H1 (cell line): ENCODE measurements at regions not wholly inside any gene's neighbourhood (a gene's known extent, or its start where the extent isn't known, plus 50 kb on each side); places are given as distances from the start of the nearest gene placed in this dataset.
A peak's percentile ranks its signal among the peaks of the same experiment; 100 is the strongest.

Experiments
- CTCF ChIA-PET: fragments of 300-600 bp; sonication (Branson Sonifier 250); formaldehyde crosslinking; loops from one replicate; lab custom pipeline; 2021; ENCODE audit not compliant: partially characterized antibody; lab: Charles Lee
- POLR2A ChIA-PET: fragments of 300-600 bp; sonication (Branson Sonifier 250); formaldehyde crosslinking; loops from one replicate; lab custom pipeline; 2021; ENCODE audit warnings: inconsistent platforms; ENCODE audit not compliant: partially characterized antibody; lab: Charles Lee
- DNase-seq, 2 experiments: peaks; one replicate each; pipeline versions ENCODE4 v3.0.0 to v3.0.0-alpha.2; 2010 to 2022; ENCODE audit warnings: low spot score in 2 of 2, low read depth in 1 of 2, mixed read lengths in 1 of 2
- FAIRE-seq: peaks from 2 replicates; lab custom pipeline; 2011; peaks lifted over from hg19 to GRCh38; lab: Jason Lieb, UNC
- H2AFZ ChIP-seq: 2 replicates; pipeline ENCODE4 v1.8.1; 2012; ENCODE audit warnings: low read length, inconsistent platforms
- H2AK5ac ChIP-seq: 2 replicates; pipeline ENCODE4 v1.6.1; 2013; ENCODE audit warnings: low read depth, low read length
- H2BK120ac ChIP-seq: replicated peaks from 2 replicates; pipeline ENCODE3; 2013; ENCODE audit warnings: low read depth, low read length, inconsistent platforms
- H2BK12ac ChIP-seq: 2 replicates; pipeline ENCODE4 v1.6.1; 2013; ENCODE audit warnings: low read depth, low read length
- H2BK15ac ChIP-seq: 2 replicates; pipeline ENCODE4 v1.6.1; 2013; ENCODE audit warnings: low read length
- H2BK20ac ChIP-seq: 2 replicates; pipeline ENCODE4 v1.6.1; 2013; ENCODE audit warnings: low read length
- H2BK5ac ChIP-seq: 2 replicates; pipeline ENCODE4 v1.6.1; 2013; ENCODE audit warnings: low read depth, low read length
- H3K14ac ChIP-seq: 2 replicates; pipeline ENCODE4 v1.6.1; 2013; ENCODE audit warnings: inconsistent platforms; ENCODE audit not compliant: insufficient read length
- H3K18ac ChIP-seq: 2 replicates; pipeline ENCODE4 v1.6.1; 2013; ENCODE audit warnings: low read length; ENCODE audit errors: extremely low read depth
- H3K23ac ChIP-seq: 2 replicates; pipeline ENCODE4 v1.6.1; 2013; ENCODE audit warnings: inconsistent platforms; ENCODE audit not compliant: insufficient read length
- H3K23me2 ChIP-seq: 2 replicates; pipeline ENCODE4 v1.6.1; 2013; ENCODE audit warnings: low read depth, low read length
- H3K27ac ChIP-seq: 2 replicates; pipeline ENCODE4 v1.6.1; 2011; ENCODE audit warnings: low read depth, low read length, inconsistent platforms
- H3K27me3 ChIP-seq, 4 experiments: replicated peaks in 1 of 4; 1 replicate in 1 of 4; 2 replicates in 3 of 4; pipeline versions ENCODE4 v1.6.1 to v1.8.1; 2011 to 2013; ENCODE audit warnings: low read length in 3 of 4, mild to moderate bottlenecking in 3 of 4, inconsistent platforms in 2 of 4, mixed read lengths in 2 of 4, moderate library complexity in 1 of 4; ENCODE audit not compliant: control insufficient read depth in 3 of 4, insufficient read depth in 3 of 4; ENCODE audit errors: extremely low read depth in 1 of 4
- H3K36me3 ChIP-seq, 4 experiments: 2 replicates each; pipeline versions ENCODE4 v1.6.1 to v1.8.1; 2011 to 2013; ENCODE audit warnings: mild to moderate bottlenecking in 4 of 4, low read length in 3 of 4, moderate library complexity in 2 of 4, control low read depth in 1 of 4, inconsistent platforms in 1 of 4; ENCODE audit not compliant: insufficient read depth in 4 of 4, control insufficient read depth in 2 of 4
- H3K4ac ChIP-seq: replicated peaks from 2 replicates; pipeline ENCODE3; 2013; ENCODE audit warnings: low read length, low read depth, mixed read lengths, inconsistent platforms; ENCODE audit not compliant: insufficient read length
- H3K4me1 ChIP-seq, 4 experiments: replicated peaks in 1 of 4; 1 replicate in 1 of 4; 2 replicates in 3 of 4; pipeline versions ENCODE4 v1.6.1 to v1.8.1; 2011 to 2013; ENCODE audit warnings: low read length in 3 of 4, inconsistent platforms in 2 of 4, mixed read lengths in 1 of 4; ENCODE audit not compliant: insufficient read depth in 4 of 4, control insufficient read depth in 3 of 4
- H3K4me2 ChIP-seq, 2 experiments: 2 replicates each; pipeline versions ENCODE4 v1.6.1 to v1.8.1; 2011 to 2013; ENCODE audit warnings: low read depth in 2 of 2, low read length in 2 of 2, control low read depth in 1 of 2, inconsistent platforms in 1 of 2, mild to moderate bottlenecking in 1 of 2; ENCODE audit not compliant: insufficient read depth in 1 of 2
- H3K4me3 ChIP-seq, 4 experiments: fragments of 200-600, 300-600 bp in 1 of 4; sonication (generic), shearing (Covaris generic), sonication (Bioruptor Twin) in 1 of 4; 2 replicates each; pipeline versions ENCODE4 v1.5.1 to v1.8.1; 2011 to 2016; ENCODE audit warnings: low read length in 4 of 4, low read depth in 3 of 4, control low read depth in 2 of 4, inconsistent platforms in 2 of 4, mild to moderate bottlenecking in 2 of 4, mixed read lengths in 1 of 4, moderate library complexity in 1 of 4; ENCODE audit not compliant: insufficient read depth in 2 of 4; ENCODE audit errors: extremely low read depth in 1 of 4
- H3K56ac ChIP-seq: replicated peaks from 2 replicates; pipeline ENCODE3; 2013; ENCODE audit warnings: low read depth, mild to moderate bottlenecking, mixed read lengths, low read length, inconsistent platforms; ENCODE audit not compliant: insufficient read length
- H3K79me1 ChIP-seq: 2 replicates; pipeline ENCODE4 v1.6.1; 2013; ENCODE audit warnings: low read depth, low read length, control low read depth
- H3K79me2 ChIP-seq, 2 experiments: 2 replicates each; pipeline versions ENCODE4 v1.6.1 to v1.8.1; 2012 to 2013; ENCODE audit warnings: low read length in 2 of 2, mild to moderate bottlenecking in 2 of 2, inconsistent platforms in 1 of 2; ENCODE audit not compliant: insufficient read depth in 2 of 2, control insufficient read depth in 1 of 2
- H3K9ac ChIP-seq, 4 experiments: replicated peaks in 1 of 4; 1 replicate in 1 of 4; 2 replicates in 3 of 4; pipeline versions ENCODE4 v1.6.1 to v1.8.1; 2011 to 2013; ENCODE audit warnings: low read depth in 3 of 4, low read length in 3 of 4, control low read depth in 2 of 4, mild to moderate bottlenecking in 2 of 4, moderate library complexity in 2 of 4, inconsistent platforms in 1 of 4; ENCODE audit errors: extremely low read depth in 1 of 4
- H3K9me3 ChIP-seq, 2 experiments: 2 replicates each; pipeline versions ENCODE4 v1.6.1 to v1.8.1; 2012 to 2013; ENCODE audit warnings: mild to moderate bottlenecking in 2 of 2, moderate library complexity in 2 of 2, control low read depth in 1 of 2, inconsistent platforms in 1 of 2, low read depth in 1 of 2, low read length in 1 of 2, mixed read lengths in 1 of 2; ENCODE audit not compliant: insufficient read depth in 2 of 2
- H4K20me1 ChIP-seq, 2 experiments: replicated peaks in 1 of 2; 2 replicates each; pipeline versions ENCODE3 to v1.8.1; 2011 to 2013; ENCODE audit warnings: inconsistent platforms in 2 of 2, low read length in 2 of 2, mild to moderate bottlenecking in 1 of 2; ENCODE audit not compliant: insufficient read depth in 2 of 2, control insufficient read depth in 1 of 2
- H4K5ac ChIP-seq: 2 replicates; pipeline ENCODE4 v1.6.1; 2013; ENCODE audit warnings: low read length, low read depth, mixed read lengths, inconsistent platforms; ENCODE audit not compliant: insufficient read length
- H4K8ac ChIP-seq: 2 replicates; pipeline ENCODE4 v1.8.0; 2013; ENCODE audit warnings: mild to moderate bottlenecking, moderate library complexity, low read length, inconsistent platforms; ENCODE audit not compliant: insufficient read depth; ENCODE audit errors: extremely low read depth
- H4K91ac ChIP-seq: replicated peaks from 2 replicates; pipeline ENCODE3; 2013; ENCODE audit warnings: low read length, mixed read lengths, inconsistent platforms; ENCODE audit not compliant: insufficient read length
- SP2 ChIP-seq: IDR thresholded peaks from 2 replicates; pipeline ENCODE4 v1.6.1; 2012; ENCODE audit warnings: mild to moderate bottlenecking, low read length, inconsistent platforms
- WGBS, 2 experiments: shearing (Covaris generic) in 1 of 2; methylation state at CpG; one replicate each; pipeline versions ENCODE4 v1.1.6 to v1.1.7; 2013 to 2015; ENCODE audit warnings: low lambda C conversion rate in 2 of 2, mixed read lengths in 2 of 2, inconsistent platforms in 1 of 2, low coverage in 1 of 2, missing lambda C conversion rate in 1 of 2; ENCODE audit not compliant: insufficient replicate concordance in 2 of 2, insufficient coverage in 1 of 2, insufficient read length in 1 of 2; ENCODE audit errors: extremely low coverage in 1 of 2, missing lambda C conversion rate in 1 of 2; 5-methylcytosine and 5-hydroxymethylcytosine counted together

DNA sequence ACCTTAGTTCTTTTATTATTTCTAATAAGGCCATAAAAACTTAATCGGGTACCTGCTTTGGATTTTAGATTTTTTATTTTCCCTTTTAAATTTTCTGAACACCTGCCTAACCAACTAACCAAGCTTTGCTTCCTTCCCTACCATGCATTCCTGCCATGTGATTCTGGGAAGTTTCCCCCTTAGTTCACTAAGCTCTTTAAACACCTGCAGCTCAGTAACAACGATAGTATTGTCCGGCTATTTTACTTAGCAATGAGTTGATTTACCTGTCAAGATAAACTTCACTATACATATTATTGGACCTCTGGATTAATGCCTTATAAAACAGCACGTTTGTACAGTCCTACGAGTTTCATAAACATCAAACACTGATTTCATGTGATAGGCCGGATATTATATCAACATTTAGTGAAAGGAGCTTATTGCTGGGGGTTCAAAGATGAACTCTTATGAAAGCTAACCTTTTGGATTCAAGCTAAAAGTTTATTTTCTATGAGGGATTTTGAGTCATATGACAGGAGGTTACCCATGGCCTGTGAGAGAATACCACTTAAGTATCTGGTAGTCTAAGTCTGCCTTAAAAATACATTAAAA lies 81.0 kb upstream of the STARD13 start:
- no peaks in the 10 kb centered on the region for H3K27me3 ChIP-seq
- TF ChIP-seq SP2, result no peak
- no peak overlapping the region for H4K8ac ChIP-seq
- H2AK5ac ChIP-seq, result no peak overlapping the region
- no peak overlapping the region for H3K4me2 ChIP-seq
- no peaks in the 10 kb centered on the region for H3K9me3 ChIP-seq
- no peak overlapping the region for H3K23ac ChIP-seq
- H3K4me1 ChIP-seq, result no peaks in the 10 kb centered on the region
- H3K18ac ChIP-seq, result no peak overlapping the region
- H2BK12ac ChIP-seq, result no peak overlapping the region
- H3K14ac ChIP-seq, result no peak overlapping the region
- no peak overlapping the region for H4K91ac ChIP-seq
- ChIA-PET POLR2A (no interaction called here), CTCF (interaction anchor here (0.7 to 1.6 kb wide), 2 partner anchors 10 to 138 kb away, joined by 3 to 6 read pairs; no protein-coding TSS in a partner anchor)
- no peak overlapping the region for H2BK120ac ChIP-seq
- DNase-seq (no peak), FAIRE-seq (no peak)
- H3K79me2 ChIP-seq, result no peaks in the 10 kb centered on the region
- no peak overlapping the region for H2BK20ac ChIP-seq
- no peak overlapping the region for H3K4ac ChIP-seq
- H3K27ac ChIP-seq, result no peak overlapping the region
- no peak overlapping the region for H3K56ac ChIP-seq
- H3K23me2 ChIP-seq, result no peaks in the 10 kb centered on the region
- no peak overlapping the region for H2BK15ac ChIP-seq
- H3K9ac ChIP-seq, result peak overlapping the region in 1 of 4 experiments; percentile 13; a peak in 1 of 7 replicates
- no peak overlapping the region for H2BK5ac ChIP-seq
- WGBS, 2 experiments, result 90% methylated on average over 6 of the region's 6 CpGs; no CpG with 5 or more reads in 1 of the 2 experiments
- H4K20me1 ChIP-seq, result no peaks in the 10 kb centered on the region
- H3K4me3 ChIP-seq, result no peak overlapping the region
- H3K36me3 ChIP-seq, result no peaks in the 10 kb centered on the region
- H2AFZ ChIP-seq, result no peak overlapping the region
- no peaks in the 10 kb centered on the region for H3K79me1 ChIP-seq
- H4K5ac ChIP-seq, result no peak overlapping the region
